Lung (tissue), 11 donors: ENCODE measurements at regions not wholly inside any gene's neighbourhood (a gene's known extent, or its start where the extent isn't known, plus 50 kb on each side); places are given as distances from the start of the nearest gene placed in this dataset.

Source experiments
- ATAC-seq: fragments of 200-7000 bp; cut with Tn5 transposase; one replicate; pipeline ENCODE4 v1.9.1; 2020; ENCODE audit warnings: moderate number of reproducible peaks; ENCODE audit not compliant: insufficient read depth, low FRiP score
- DNase-seq, 3 donors: peaks; one replicate each; pipeline ENCODE4 v3.0.0-alpha.2; 2013 to 2017
- H3K27ac ChIP-seq, 2 donors: one replicate each; pipeline ENCODE4 v1.5.1; 2013; ENCODE audit warnings: mild to moderate bottlenecking in 2 of 2, moderate library complexity in 2 of 2, control low read depth in 1 of 2, inconsistent platforms in 1 of 2, low read depth in 1 of 2, low read length in 1 of 2
- H3K27me3 ChIP-seq, 3 donors: one replicate each; pipeline ENCODE4 v1.5.1; 2013; ENCODE audit warnings: low read length in 2 of 3; ENCODE audit not compliant: control insufficient read depth in 3 of 3, insufficient read depth in 3 of 3
- H3K36me3 ChIP-seq, 4 donors: one replicate each; pipeline ENCODE4 v1.5.1; 2013; ENCODE audit warnings: low read length in 4 of 4, mild to moderate bottlenecking in 1 of 4, moderate library complexity in 1 of 4; ENCODE audit not compliant: control insufficient read depth in 4 of 4, insufficient read depth in 4 of 4
- H3K4me1 ChIP-seq, 5 donors: one replicate each; pipeline ENCODE4 v1.5.1; 2013; ENCODE audit warnings: low read length in 5 of 5, mild to moderate bottlenecking in 2 of 5, moderate library complexity in 1 of 5; ENCODE audit not compliant: control insufficient read depth in 5 of 5, insufficient read depth in 5 of 5
- H3K4me3 ChIP-seq: one replicate; pipeline ENCODE4 v1.5.1; 2013; ENCODE audit warnings: mild to moderate bottlenecking, control low read depth, moderate library complexity
- H3K9ac ChIP-seq, 2 donors: one replicate each; pipeline ENCODE4 v1.5.1; 2013; ENCODE audit warnings: low read length in 2 of 2, control low read depth in 1 of 2; ENCODE audit not compliant: insufficient read depth in 1 of 2
- H3K9me3 ChIP-seq, 4 donors: one replicate each; pipeline ENCODE4 v1.5.1; 2013; ENCODE audit warnings: low read length in 3 of 4, mild to moderate bottlenecking in 1 of 4, moderate library complexity in 1 of 4; ENCODE audit not compliant: control insufficient read depth in 4 of 4, insufficient read depth in 3 of 4
- CTCF ChIP-seq: IDR thresholded peaks from 2 replicates; pipeline ENCODE4 v1.5.1; 2012; ENCODE audit warnings: mild to moderate bottlenecking; ENCODE audit errors: control extremely low read depth, extremely low read depth
- WGBS, 2 donors: extraction: QIAGEN DNeasy Blood & Tissue Kit; methylation state at CpG; one replicate each; pipeline ENCODE4 v1.1.7; 2013; 5-methylcytosine and 5-hydroxymethylcytosine counted together
- donor health status: control.
- donor health status: control.
- donor health status: Bipolar disorder and iron deficiency.
- donor health status: healthy.
- donor health status: DM: yes; HTN: yes; CAD: no.

- TF ChIP-seq CTCF, result no peak
- peak overlapping the region in 1 of 2 donors; percentile 66 for H3K27ac ChIP-seq
- H3K9me3 ChIP-seq, result peaks cover 0 to 6% (median 1%) of the 10 kb centered on the region in 4 donors
- no peaks in the 10 kb centered on the region for H3K27me3 ChIP-seq
- peaks cover 0 to 8% (median 0%) of the 10 kb centered on the region in 5 donors for H3K4me1 ChIP-seq
- H3K4me3 ChIP-seq, result no peak overlapping the region
- H3K36me3 ChIP-seq, result no peaks in the 10 kb centered on the region
- no peak overlapping the region for H3K9ac ChIP-seq
- no peak for ATAC-seq
- 31 to 66% methylated on average over 3 of the region's 3 CpGs for WGBS, 2 donors
- DNase-seq, result no peak
Measured at GRCh38 chr3:177642804-177643125, 445.5 kb upstream of the TBL1XR1 start.

GRCh38 chr3:177646749-177647148 lies 449.5 kb upstream of the TBL1XR1 start:
- WGBS, 2 donors, result 33 to 53% methylated on average over 3 of the region's 3 CpGs

GRCh38 chr3:177647341-177647740 lies 450.1 kb upstream of the TBL1XR1 start:
- Histone ChIP-seq H3K9me3 (no peaks in the 10 kb centered on the region), H3K4me3 (no peak overlapping the region), H3K27me3 (no peaks in the 10 kb centered on the region), H3K4me1 (peaks cover 0 to 8% (median 2%) of the 10 kb centered on the region in 5 donors), H3K27ac (no peak overlapping the region), H3K9ac (no peak overlapping the region), H3K36me3 (no peaks in the 10 kb centered on the region)
- no peak for TF ChIP-seq CTCF
- DNase-seq, result no peak
- ATAC-seq, result no peak
- 51 to 74% methylated on average over 3 of the region's 3 CpGs for WGBS, 2 donors

More at GRCh38 chr3:177646749-177647148, 449.5 kb upstream of the TBL1XR1 start:
- no peaks in the 10 kb centered on the region for H3K27me3 ChIP-seq
- no peak overlapping the region for H3K27ac ChIP-seq
- H3K9ac ChIP-seq, result no peak overlapping the region
- H3K4me1 ChIP-seq, result peaks cover 0 to 8% (median 3%) of the 10 kb centered on the region in 5 donors
- DNase-seq, result no peak
- no peak for TF ChIP-seq CTCF
- H3K9me3 ChIP-seq, result no peaks in the 10 kb centered on the region
- ATAC-seq, result no peak
- no peaks in the 10 kb centered on the region for H3K36me3 ChIP-seq
- H3K4me3 ChIP-seq, result no peak overlapping the region

GRCh38 chr3:177647876-177648275 lies 450.6 kb upstream of the TBL1XR1 start:
- 49 to 68% methylated on average over 4 of the region's 4 CpGs for WGBS, 2 donors
- TF ChIP-seq CTCF, result no peak
- no peak overlapping the region for H3K9ac ChIP-seq
- no peak for ATAC-seq
- no peaks in the 10 kb centered on the region for H3K36me3 ChIP-seq
- H3K4me1 ChIP-seq, result peaks cover 0 to 8% (median 2%) of the 10 kb centered on the region in 5 donors
- no peaks in the 10 kb centered on the region for H3K27me3 ChIP-seq
- DNase-seq, result no peak
- H3K4me3 ChIP-seq, result no peak overlapping the region
- no peaks in the 10 kb centered on the region for H3K9me3 ChIP-seq
- H3K27ac ChIP-seq, result no peak overlapping the region
